BLaER1 (cell line): ENCODE measurements at regions not wholly inside any gene's neighbourhood (a gene's known extent, or its start where the extent isn't known, plus 50 kb on each side); places are given as distances from the start of the nearest gene placed in this dataset.

Experiments
- H3K27ac ChIP-seq: shearing (Covaris generic); formaldehyde crosslinking; 2 replicates; pipeline ENCODE4 v1.8.1; 2022
- H3K27me3 ChIP-seq: shearing (Covaris generic); formaldehyde crosslinking; 2 replicates; pipeline ENCODE4 v1.8.1; 2022
- H3K36me3 ChIP-seq: shearing (Covaris generic); formaldehyde crosslinking; 2 replicates; pipeline ENCODE4 v1.8.1; 2022
- H3K4me1 ChIP-seq: shearing (Covaris generic); formaldehyde crosslinking; 2 replicates; pipeline ENCODE4 v1.8.1; 2022
- H3K4me2 ChIP-seq: shearing (Covaris generic); formaldehyde crosslinking; 2 replicates; pipeline ENCODE4 v1.8.1; 2022
- H3K4me3 ChIP-seq: shearing (Covaris generic); formaldehyde crosslinking; 2 replicates; pipeline ENCODE4 v1.8.1; 2022
- H3K9ac ChIP-seq: shearing (Covaris generic); formaldehyde crosslinking; 2 replicates; pipeline ENCODE4 v1.8.1; 2022
- H3K9me3 ChIP-seq: shearing (Covaris generic); formaldehyde crosslinking; 2 replicates; pipeline ENCODE4 v1.8.1; 2022
- H4K20me1 ChIP-seq: shearing (Covaris generic); formaldehyde crosslinking; 2 replicates; pipeline ENCODE4 v1.8.1; 2022
- Cebpa-rat ChIP-seq: shearing (Covaris generic); IDR thresholded peaks from 2 replicates; pipeline ENCODE4 v1.8.1; 2022

DNA sequence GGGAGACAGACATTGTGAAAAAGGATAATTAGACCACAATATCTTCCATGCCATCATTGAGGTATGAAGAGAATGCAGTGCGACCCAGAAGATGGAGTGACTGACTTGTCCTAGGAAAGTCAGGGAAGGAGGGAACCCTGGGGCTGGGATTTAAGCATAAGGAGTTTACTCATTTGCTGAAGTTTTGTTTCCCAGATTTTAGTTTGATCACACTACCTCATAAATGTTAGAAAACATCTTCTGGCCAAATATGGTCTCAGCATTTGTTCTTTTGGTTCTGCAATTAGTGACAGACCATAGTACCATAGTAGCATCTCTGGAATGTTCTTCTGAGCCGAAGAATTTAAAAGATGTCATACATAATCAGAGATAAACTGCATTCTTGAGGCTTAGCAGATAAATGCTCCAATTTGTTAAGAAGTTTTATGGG lies 96.5 kb upstream of the PGRMC2 start:
- no peaks in the 10 kb centered on the region for H3K27me3 ChIP-seq
- H3K9ac ChIP-seq = no peak overlapping the region
- H4K20me1 ChIP-seq = no peaks in the 10 kb centered on the region
- TF ChIP-seq Cebpa-rat = no peak
- no peaks in the 10 kb centered on the region for H3K4me1 ChIP-seq
- no peak overlapping the region for H3K4me2 ChIP-seq
- no peak overlapping the region for H3K4me3 ChIP-seq
- no peaks in the 10 kb centered on the region for H3K36me3 ChIP-seq
- no peak overlapping the region for H3K27ac ChIP-seq
- H3K9me3 ChIP-seq = no peaks in the 10 kb centered on the region

DNA sequence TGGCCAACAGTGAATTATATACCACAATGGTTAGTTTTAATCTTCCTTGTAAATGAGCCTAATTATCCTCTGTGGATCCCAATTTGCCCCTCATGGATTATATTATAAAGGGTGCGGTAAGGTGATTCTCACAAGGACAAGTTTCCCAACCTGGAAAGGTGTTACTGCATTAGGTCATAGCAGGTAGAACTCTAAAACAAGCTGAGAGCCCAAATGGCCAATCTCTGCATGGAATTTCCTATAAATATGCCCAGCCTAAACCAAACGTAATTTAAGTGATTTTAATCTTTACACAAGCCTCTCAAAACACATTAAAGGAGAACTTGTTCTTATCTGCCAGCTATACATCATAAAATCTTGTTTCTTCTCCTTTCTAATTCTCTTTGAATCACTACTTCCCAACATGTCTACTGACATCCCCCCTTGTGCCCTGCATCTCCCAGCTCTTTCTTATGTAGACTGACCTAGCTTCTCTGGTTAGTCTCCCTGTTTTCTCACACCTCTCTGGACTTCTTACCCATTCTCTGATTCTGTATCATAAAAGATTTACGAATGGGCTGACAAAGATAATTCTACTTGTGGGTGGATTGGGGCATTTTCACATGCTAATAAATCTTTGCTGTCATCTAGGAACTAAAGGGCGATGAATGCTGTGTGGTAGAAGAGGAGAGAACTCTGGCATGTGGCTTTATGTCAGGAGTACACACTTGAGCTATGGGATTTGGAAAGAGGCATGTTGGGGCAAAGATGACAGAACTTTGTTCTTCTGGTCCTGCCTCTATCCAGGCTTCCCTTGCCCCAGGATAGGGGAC lies 94.3 kb upstream of the PGRMC2 start:
- H3K9me3 ChIP-seq = peaks cover 16% of the 10 kb centered on the region
- peaks cover 3% of the 10 kb centered on the region; the same call in 1 of the 2 replicates for H3K36me3 ChIP-seq
- no peak overlapping the region for H3K4me2 ChIP-seq
- no peaks in the 10 kb centered on the region for H3K27me3 ChIP-seq
- H4K20me1 ChIP-seq = no peaks in the 10 kb centered on the region
- no peak for TF ChIP-seq Cebpa-rat
- no peak overlapping the region for H3K9ac ChIP-seq
- no peaks in the 10 kb centered on the region for H3K4me1 ChIP-seq
- no peak overlapping the region for H3K4me3 ChIP-seq
- no peak overlapping the region for H3K27ac ChIP-seq

DNA sequence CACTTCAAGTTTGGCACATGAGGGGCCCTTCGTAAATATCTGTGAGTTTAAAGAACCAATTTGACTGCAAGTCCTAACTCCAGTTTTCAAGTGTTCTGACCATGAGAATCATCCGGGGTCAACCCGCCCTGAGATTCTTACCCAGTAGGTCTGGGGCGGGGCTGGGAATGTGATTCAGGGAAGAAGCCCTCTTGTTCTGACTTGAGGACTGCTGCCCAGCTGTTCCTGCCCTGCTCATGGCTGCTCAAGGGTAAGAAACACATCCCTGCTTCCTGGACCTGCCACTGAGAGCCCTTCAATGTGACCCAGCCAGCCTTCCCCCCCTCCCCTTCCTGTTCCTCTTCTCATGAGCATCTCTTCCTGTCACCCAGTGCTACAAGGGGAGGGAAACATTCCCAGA lies 92.7 kb upstream of the PGRMC2 start:
- Histone ChIP-seq H3K4me1 (no peaks in the 10 kb centered on the region), H3K9me3 (peaks cover 31% of the 10 kb centered on the region), H4K20me1 (no peaks in the 10 kb centered on the region), H3K27ac (no peak overlapping the region), H3K4me3 (no peak overlapping the region), H3K4me2 (no peak overlapping the region), H3K36me3 (peaks cover 5% of the 10 kb centered on the region; the same call in 1 of the 2 replicates), H3K9ac (no peak overlapping the region), H3K27me3 (no peaks in the 10 kb centered on the region)
- no peak for TF ChIP-seq Cebpa-rat

DNA sequence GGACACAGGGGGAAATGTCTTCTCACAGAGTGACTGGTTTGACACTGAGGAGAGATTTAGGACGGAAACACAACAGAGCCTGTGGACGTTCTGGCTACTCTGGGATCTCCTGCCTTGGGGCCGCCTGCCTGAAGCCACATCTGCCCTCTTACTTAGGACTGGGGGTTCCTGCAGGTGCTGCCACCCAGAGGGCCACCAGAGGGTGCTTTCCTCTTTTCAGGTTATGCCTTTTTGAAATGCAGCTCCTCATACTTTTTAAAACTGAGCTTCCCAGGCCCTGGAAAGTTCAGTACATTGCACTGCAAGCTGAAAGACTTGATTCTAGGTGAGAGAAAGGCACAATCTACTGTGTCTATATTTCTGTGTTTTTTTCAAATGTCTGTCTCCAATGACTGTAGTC lies 92.2 kb upstream of the PGRMC2 start:
- TF ChIP-seq Cebpa-rat = no peak

DNA sequence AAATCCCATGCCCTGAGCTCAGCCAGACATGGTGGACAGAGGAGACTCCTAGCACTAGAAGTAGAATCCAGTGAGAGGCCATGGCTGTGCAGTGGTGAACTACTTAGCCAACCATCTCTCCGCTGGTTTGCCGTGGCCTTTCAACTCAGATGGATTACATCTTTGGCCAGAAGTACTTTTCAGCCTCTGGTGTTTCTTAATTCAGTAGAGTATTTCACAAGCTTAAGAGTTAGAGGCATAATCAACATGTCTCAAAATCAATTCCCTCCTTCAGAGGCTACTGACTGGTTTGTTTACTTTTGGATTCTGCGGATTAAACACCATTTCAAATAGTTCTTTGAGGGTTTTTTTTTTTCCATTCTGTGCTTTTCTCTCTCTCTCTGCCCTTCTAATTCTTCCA lies 91.1 kb upstream of the PGRMC2 start:
- TF ChIP-seq Cebpa-rat = no peak
- Histone ChIP-seq H3K27ac (no peak overlapping the region), H4K20me1 (no peaks in the 10 kb centered on the region), H3K4me2 (no peak overlapping the region), H3K27me3 (no peaks in the 10 kb centered on the region), H3K9ac (no peak overlapping the region), H3K9me3 (peaks cover 31% of the 10 kb centered on the region), H3K4me1 (no peaks in the 10 kb centered on the region), H3K4me3 (no peak overlapping the region), H3K36me3 (peaks cover 5% of the 10 kb centered on the region; the same call in 1 of the 2 replicates)

More for the DNA sequence above, 92.2 kb upstream of the PGRMC2 start:
- Histone ChIP-seq H3K27me3 (no peaks in the 10 kb centered on the region), H3K4me2 (no peak overlapping the region), H3K4me1 (no peaks in the 10 kb centered on the region), H3K4me3 (no peak overlapping the region), H3K9me3 (peaks cover 31% of the 10 kb centered on the region), H3K36me3 (peaks cover 5% of the 10 kb centered on the region; the same call in 1 of the 2 replicates), H3K27ac (no peak overlapping the region), H4K20me1 (no peaks in the 10 kb centered on the region), H3K9ac (no peak overlapping the region)

DNA sequence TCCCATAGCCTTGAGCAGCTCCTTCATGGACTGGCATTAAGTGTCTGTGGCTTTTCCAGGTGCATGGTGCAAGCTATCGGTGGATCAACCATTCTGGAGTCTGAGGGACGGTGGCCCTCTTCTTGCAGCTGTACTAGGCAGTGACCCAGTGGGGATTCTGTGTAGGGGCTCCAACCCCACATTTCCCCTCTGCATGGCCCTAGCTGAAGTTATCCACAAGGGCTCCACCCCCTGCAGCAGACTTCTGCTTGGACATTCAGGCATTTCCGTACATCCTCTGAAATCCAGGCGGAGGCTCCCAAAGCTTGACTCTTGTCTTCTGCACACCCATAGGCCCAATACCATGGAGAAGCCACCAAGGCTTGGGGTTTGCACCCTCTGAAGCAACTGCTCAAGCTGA lies 89.3 kb upstream of the PGRMC2 start:
- H3K4me1 ChIP-seq = no peaks in the 10 kb centered on the region
- peaks cover 31% of the 10 kb centered on the region for H3K9me3 ChIP-seq
- no peaks in the 10 kb centered on the region for H4K20me1 ChIP-seq
- H3K9ac ChIP-seq = no peak overlapping the region
- H3K36me3 ChIP-seq = peaks cover 5% of the 10 kb centered on the region; the same call in 1 of the 2 replicates
- no peak overlapping the region for H3K27ac ChIP-seq
- H3K27me3 ChIP-seq = no peaks in the 10 kb centered on the region
- no peak overlapping the region for H3K4me2 ChIP-seq
- no peak for TF ChIP-seq Cebpa-rat
- H3K4me3 ChIP-seq = no peak overlapping the region

DNA sequence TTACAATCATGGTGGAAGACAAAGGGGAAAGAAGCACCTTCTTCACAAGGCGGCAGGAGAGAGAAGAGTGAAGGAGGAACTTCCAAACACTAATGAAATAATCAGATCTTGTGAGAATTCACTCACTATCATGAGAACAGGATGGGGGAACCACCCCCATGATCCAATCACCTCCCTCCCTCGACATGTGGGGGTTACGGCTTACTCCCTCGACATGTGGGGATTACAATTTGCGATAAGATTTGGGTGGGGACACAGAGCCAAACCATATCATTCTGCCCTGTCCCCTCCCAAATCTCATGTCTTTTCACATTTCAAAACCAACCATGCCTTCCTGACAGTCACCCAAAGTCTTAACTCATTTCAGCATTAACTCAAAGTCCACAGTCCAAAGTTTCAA lies 88.7 kb upstream of the PGRMC2 start:
- Histone ChIP-seq H3K27me3 (no peaks in the 10 kb centered on the region), H4K20me1 (no peaks in the 10 kb centered on the region), H3K4me1 (no peaks in the 10 kb centered on the region), H3K9ac (no peak overlapping the region), H3K36me3 (peaks cover 5% of the 10 kb centered on the region; the same call in 1 of the 2 replicates), H3K27ac (no peak overlapping the region), H3K9me3 (peaks cover 31% of the 10 kb centered on the region), H3K4me3 (no peak overlapping the region), H3K4me2 (no peak overlapping the region)
- no peak for TF ChIP-seq Cebpa-rat

DNA sequence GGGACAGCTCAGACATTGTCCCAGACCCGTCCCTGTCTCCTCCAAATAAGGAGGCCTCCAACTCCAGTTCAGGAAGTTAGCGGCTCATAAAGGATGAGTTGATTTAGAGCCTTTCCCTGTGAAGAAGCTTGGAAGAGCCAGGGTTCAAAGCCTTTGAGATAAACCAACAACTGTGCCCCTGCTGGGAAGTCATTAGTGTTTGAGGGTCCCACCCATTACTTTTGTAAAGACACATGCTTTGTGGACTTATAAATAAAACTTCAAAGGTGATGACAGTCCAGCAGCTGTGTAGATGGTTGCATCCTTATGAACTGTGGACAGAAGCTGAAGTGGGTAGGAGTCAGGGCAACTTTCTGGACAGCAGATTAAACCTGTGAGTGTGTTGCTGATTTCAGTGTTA lies 86.0 kb upstream of the PGRMC2 start:
- Histone ChIP-seq H3K4me3 (no peak overlapping the region), H3K27ac (no peak overlapping the region), H3K4me2 (no peak overlapping the region), H4K20me1 (no peaks in the 10 kb centered on the region), H3K9me3 (peaks cover 43% of the 10 kb centered on the region), H3K27me3 (no peaks in the 10 kb centered on the region), H3K4me1 (no peaks in the 10 kb centered on the region), H3K36me3 (peaks cover 5% of the 10 kb centered on the region; the same call in 1 of the 2 replicates), H3K9ac (no peak overlapping the region)
- no peak for TF ChIP-seq Cebpa-rat

DNA sequence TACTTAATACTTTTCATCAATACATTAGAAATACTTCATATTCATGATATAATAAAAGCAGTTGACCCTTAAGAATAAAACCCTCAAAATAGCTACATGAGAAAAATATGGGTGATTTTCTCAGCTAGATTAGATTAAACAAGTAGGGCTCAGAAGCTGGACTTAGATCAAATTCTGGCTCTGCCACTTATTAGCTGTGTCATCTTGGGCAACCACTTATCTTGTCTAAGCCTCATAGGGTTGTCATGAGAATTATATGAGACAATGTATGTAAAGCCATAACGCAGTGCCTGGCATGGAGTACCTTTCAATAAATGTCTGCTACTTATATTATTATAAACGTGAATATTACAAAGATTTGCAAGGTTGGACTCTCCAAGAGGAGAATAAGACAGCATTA lies 84.3 kb upstream of the PGRMC2 start:
- no peak overlapping the region for H3K4me3 ChIP-seq
- H3K4me1 ChIP-seq = no peaks in the 10 kb centered on the region
- H4K20me1 ChIP-seq = no peaks in the 10 kb centered on the region
- H3K4me2 ChIP-seq = no peak overlapping the region
- no peak overlapping the region for H3K27ac ChIP-seq
- no peak for TF ChIP-seq Cebpa-rat
- no peaks in the 10 kb centered on the region for H3K27me3 ChIP-seq
- peaks cover 30% of the 10 kb centered on the region for H3K9me3 ChIP-seq
- peaks cover 2% of the 10 kb centered on the region; the same call in 1 of the 2 replicates for H3K36me3 ChIP-seq
- no peak overlapping the region for H3K9ac ChIP-seq

DNA sequence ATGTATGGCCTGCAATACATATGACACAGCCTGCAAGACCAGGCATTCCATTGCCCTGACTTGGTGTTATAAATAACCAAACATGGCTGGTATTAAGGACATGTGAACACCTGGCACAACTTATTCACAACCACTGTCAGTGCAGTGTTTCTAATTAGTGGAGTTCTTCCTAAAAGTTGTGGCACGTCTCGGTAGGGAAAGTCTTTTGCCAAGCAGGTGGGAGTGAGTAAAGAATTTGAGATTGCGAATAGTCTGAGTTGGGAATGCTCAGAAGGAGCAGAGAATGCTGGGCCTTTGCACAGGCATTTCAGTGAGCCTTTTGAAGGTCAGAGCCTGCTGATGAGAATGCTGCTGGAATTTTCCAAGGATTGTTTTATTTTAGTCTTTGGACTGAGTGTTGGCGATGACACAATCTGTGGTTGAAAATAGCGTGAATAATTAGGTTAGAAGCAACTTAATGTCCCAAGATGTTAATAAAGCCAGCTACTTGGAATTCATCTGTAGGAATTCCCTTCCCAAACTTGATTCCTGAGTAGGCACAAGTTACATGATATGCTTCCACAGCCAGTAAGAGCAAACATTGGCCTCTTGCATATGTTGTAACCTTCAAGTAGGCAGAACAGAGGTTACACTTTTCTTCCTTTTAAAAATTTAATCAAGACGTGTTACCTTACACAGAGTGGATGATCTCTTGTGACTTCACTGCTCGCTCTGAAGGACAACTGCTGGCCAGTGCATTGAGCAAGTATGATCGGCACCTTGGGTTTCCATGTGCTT lies 83.6 kb upstream of the PGRMC2 start:
- Histone ChIP-seq H3K4me3 (no peak overlapping the region), H3K9ac (no peak overlapping the region), H3K27me3 (no peaks in the 10 kb centered on the region), H3K9me3 (peaks cover 23% of the 10 kb centered on the region), H4K20me1 (no peaks in the 10 kb centered on the region), H3K27ac (no peak overlapping the region), H3K4me2 (no peak overlapping the region), H3K4me1 (no peaks in the 10 kb centered on the region), H3K36me3 (no peaks in the 10 kb centered on the region)
- no peak for TF ChIP-seq Cebpa-rat
